ENCODE measurements at regions not wholly inside any gene's neighbourhood (a gene's known extent, or its start where the extent isn't known, plus 50 kb on each side); places are given as distances from the start of the nearest gene placed in this dataset.
A peak's percentile ranks its signal among the peaks of the same experiment; 100 is the strongest.
"Not testable (repeated sequence)": the region's sequence is repeated elsewhere in the genome, so short reads cannot be mapped to it uniquely, and the experiment has no call there.

- H3K36me3 ChIP-seq (ENCODE audit: insufficient read depth in 1 of 2, low read depth in 1 of 2); intact Hi-C loops (cut with DNase I); H3K27me3 ChIP-seq (ENCODE audit: insufficient read depth in 3 of 3, low read length in 2 of 3); DNase-seq; H3K4me3 ChIP-seq; H3K4me1 ChIP-seq; H3K27ac ChIP-seq; H3K9me3 ChIP-seq: not testable (repeated sequence)
- ATAC-seq: peak in 1 of 4 donors; percentile 55
- 16 to 31% (median 20%) methylated on average over 2 of the region's 4 CpGs for WGBS, 3 donors
These were observed 52.9 kb downstream of the OR52B4 start for GRCh38 chr11:4315292-4315691.

- H3K4me1 ChIP-seq; H3K4me3 ChIP-seq; H3K27me3 ChIP-seq (ENCODE audit: insufficient read depth in 3 of 3, low read length in 2 of 3); H3K27ac ChIP-seq; ATAC-seq; H3K36me3 ChIP-seq (ENCODE audit: insufficient read depth in 1 of 2, low read depth in 1 of 2); DNase-seq; intact Hi-C loops (cut with DNase I); H3K9me3 ChIP-seq: not testable (repeated sequence)
- WGBS, 3 donors: 90 to 94% (median 92%) methylated on average over 3 to 4 of the region's 9 CpGs
These were observed 91.0 kb downstream of the OR52B4 start for GRCh38 chr11:4277225-4277624.

GRCh38 chr11:4251085-4251484, 117.1 kb downstream of the OR52B4 start:
- H3K4me1 ChIP-seq; H3K36me3 ChIP-seq (ENCODE audit: insufficient read depth in 1 of 2, low read depth in 1 of 2); H3K27me3 ChIP-seq (ENCODE audit: insufficient read depth in 3 of 3, low read length in 2 of 3); DNase-seq; H3K4me3 ChIP-seq; intact Hi-C loops (cut with DNase I); H3K9me3 ChIP-seq; H3K27ac ChIP-seq: not testable (repeated sequence)
- 9 to 40% (median 10%) methylated on average over 1 of the region's 3 CpGs for WGBS, 3 donors
- ATAC-seq: peak in 1 of 4 donors; percentile 49

- intact Hi-C loops (cut with DNase I); H3K9me3 ChIP-seq; ATAC-seq; H3K27me3 ChIP-seq (ENCODE audit: insufficient read depth in 3 of 3, low read length in 2 of 3); H3K4me3 ChIP-seq; H3K4me1 ChIP-seq; H3K36me3 ChIP-seq (ENCODE audit: insufficient read depth in 1 of 2, low read depth in 1 of 2); H3K27ac ChIP-seq; DNase-seq: not testable (repeated sequence)
- 80 to 85% methylated on average over 2 of the region's 2 CpGs; no CpG with 5 or more reads in 1 of the 3 donors for WGBS, 3 donors
These were observed 118.7 kb downstream of the OR52B4 start for GRCh38 chr11:4249475-4249874.

GRCh38 chr11:4237771-4238170, 130.4 kb downstream of the OR52B4 start:
- H3K4me3 ChIP-seq; DNase-seq; H3K27me3 ChIP-seq (ENCODE audit: insufficient read depth in 3 of 3, low read length in 2 of 3); H3K4me1 ChIP-seq; intact Hi-C loops (cut with DNase I); H3K9me3 ChIP-seq; ATAC-seq; H3K27ac ChIP-seq; H3K36me3 ChIP-seq (ENCODE audit: insufficient read depth in 1 of 2, low read depth in 1 of 2): not testable (repeated sequence)
- 87 to 94% (median 90%) methylated on average over 16 to 21 of the region's 21 CpGs for WGBS, 3 donors

- H3K27ac ChIP-seq; H3K36me3 ChIP-seq (ENCODE audit: insufficient read depth in 1 of 2, low read depth in 1 of 2); H3K4me3 ChIP-seq; intact Hi-C loops (cut with DNase I); H3K27me3 ChIP-seq (ENCODE audit: insufficient read depth in 3 of 3, low read length in 2 of 3); H3K4me1 ChIP-seq; H3K9me3 ChIP-seq; DNase-seq: not testable (repeated sequence)
- WGBS, 3 donors: 11 to 13% (median 12%) methylated on average over 4 of the region's 4 CpGs
- ATAC-seq: peak in 2 of 4 donors; percentile 20 to 66
These were observed 124.3 kb downstream of the RRM1 start for GRCh38 chr11:4218857-4219256.

- no peaks in the 10 kb centered on the region for H3K4me1 ChIP-seq
- ATAC-seq (no peak), DNase-seq (no peak)
- no peaks in the 10 kb centered on the region for H3K36me3 ChIP-seq (ENCODE audit: insufficient read depth in 1 of 2, low read depth in 1 of 2)
- peaks cover 0 to 10% (median 0%) of the 10 kb centered on the region in 3 donors for H3K27me3 ChIP-seq (ENCODE audit: insufficient read depth in 3 of 3, low read length in 2 of 3)
- WGBS, 3 donors: 51 to 77% (median 64%) methylated on average over 5 of the region's 5 CpGs
- intact Hi-C loops (cut with DNase I): no loop called here
- no peak overlapping the region for H3K4me3 ChIP-seq
- H3K27ac ChIP-seq: no peak overlapping the region
- TF ChIP-seq CTCF (IDR thresholded peaks at IDR 0.05): no peak
- H3K9me3 ChIP-seq: no peaks in the 10 kb centered on the region
These were observed 119.1 kb downstream of the RRM1 start for GRCh38 chr11:4213746-4214145.

- DNase-seq: no peak
- no peak for TF ChIP-seq CTCF (IDR thresholded peaks at IDR 0.05)
- H3K4me1 ChIP-seq: no peaks in the 10 kb centered on the region
- intact Hi-C loops (cut with DNase I): no loop called here
- no peak overlapping the region for H3K27ac ChIP-seq
- peaks cover 0 to 10% (median 0%) of the 10 kb centered on the region in 3 donors for H3K27me3 ChIP-seq (ENCODE audit: insufficient read depth in 3 of 3, low read length in 2 of 3)
- WGBS, 3 donors: 10 to 11% (median 10%) methylated on average over 24 of the region's 24 CpGs
- no peak overlapping the region for H3K4me3 ChIP-seq
- no peaks in the 10 kb centered on the region for H3K9me3 ChIP-seq
- no peak for ATAC-seq
- no peaks in the 10 kb centered on the region for H3K36me3 ChIP-seq (ENCODE audit: insufficient read depth in 1 of 2, low read depth in 1 of 2)
These were observed 117.4 kb downstream of the RRM1 start for GRCh38 chr11:4211991-4212390.

Data from psoas muscle (tissue), 7 donors.